GM12865 (cell line): ENCODE measurements at regions not wholly inside any gene's neighbourhood (a gene's known extent, or its start where the extent isn't known, plus 50 kb on each side); places are given as distances from the start of the nearest gene placed in this dataset.

Experiments used
- DNase-seq: peaks from one replicate; pipeline ENCODE4 v3.0.0; 2010; ENCODE audit warnings: low read depth
- H3K4me3 ChIP-seq: 2 replicates; pipeline ENCODE4 v1.5.1; 2011; ENCODE audit warnings: mild to moderate bottlenecking, low read depth, low read length, control low read depth
- CTCF ChIP-seq: IDR thresholded peaks from 2 replicates; pipeline ENCODE4 v1.5.1; 2011; ENCODE audit warnings: low read length, control low read depth, low read depth, inconsistent platforms; ENCODE audit not compliant: insufficient read depth; ENCODE audit errors: missing control alignments

- no peak for TF ChIP-seq CTCF
- DNase-seq = no peak
- H3K4me3 ChIP-seq = no peak overlapping the region
These were observed 672.3 kb upstream of the REG3G start for GRCh38 chr2:78353168-78353567.

- no peak for DNase-seq
- no peak for TF ChIP-seq CTCF
These were observed 669.5 kb upstream of the REG3G start for GRCh38 chr2:78355967-78356366.

GRCh38 chr2:78383576-78383975, 641.9 kb upstream of the REG3G start:
- no peak for DNase-seq
- TF ChIP-seq CTCF = no peak

More at GRCh38 chr2:78355967-78356366, 669.5 kb upstream of the REG3G start:
- H3K4me3 ChIP-seq = no peak overlapping the region

GRCh38 chr2:78397198-78397597, 628.3 kb upstream of the REG3G start:
- no peak overlapping the region for H3K4me3 ChIP-seq
- no peak for TF ChIP-seq CTCF
- DNase-seq = no peak

More at GRCh38 chr2:78383576-78383975, 641.9 kb upstream of the REG3G start:
- no peak overlapping the region for H3K4me3 ChIP-seq

- no peak overlapping the region for H3K4me3 ChIP-seq
- no peak for DNase-seq
- TF ChIP-seq CTCF = no peak
These were observed 617.3 kb upstream of the REG3G start for GRCh38 chr2:78407960-78408794.

DNA sequence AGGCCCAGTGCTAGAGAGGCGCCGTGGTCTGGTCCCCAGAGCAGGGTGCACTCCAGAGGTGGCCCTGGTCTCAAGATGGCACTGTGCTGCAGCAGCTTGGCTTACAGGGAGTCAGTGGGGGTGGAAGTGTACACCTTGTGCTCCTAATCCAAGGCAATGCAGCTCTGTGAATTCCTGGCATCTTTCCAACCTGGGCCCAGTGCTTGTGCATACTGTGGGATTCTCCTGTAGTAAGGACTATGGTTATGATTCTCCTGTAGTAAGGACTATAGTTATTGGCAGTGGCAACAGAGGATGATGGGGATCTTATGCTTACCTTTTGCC, 616.7 kb upstream of the REG3G start:
- no peak overlapping the region for H3K4me3 ChIP-seq
- no peak for DNase-seq
- TF ChIP-seq CTCF = no peak

DNA sequence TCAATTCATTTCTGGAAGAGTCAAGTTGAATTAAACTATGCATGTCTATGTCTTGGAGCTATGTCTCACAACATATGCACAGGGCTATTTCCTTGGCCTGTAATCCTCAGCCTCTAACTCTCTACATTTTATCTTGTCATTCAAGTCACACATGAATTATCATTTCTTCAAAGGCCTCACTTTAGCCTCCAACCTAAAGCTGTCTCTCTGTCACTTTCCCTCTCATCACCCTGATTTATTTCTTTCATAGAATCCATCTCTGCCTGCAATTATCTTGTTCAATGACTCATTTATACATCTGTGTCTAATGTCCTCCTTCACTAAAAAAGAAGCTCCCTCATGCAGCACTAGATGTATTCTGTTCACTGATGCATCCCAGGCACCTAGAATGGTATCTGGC, 614.2 kb upstream of the REG3G start:
- TF ChIP-seq CTCF = no peak
- no peak overlapping the region for H3K4me3 ChIP-seq
- no peak for DNase-seq
